GM18868 (cell line): ENCODE measurements at regions not wholly inside any gene's neighbourhood (a gene's known extent, or its start where the extent isn't known, plus 50 kb on each side); places are given as distances from the start of the nearest gene placed in this dataset.

Source experiments
- ATAC-seq: cut with Tn5 transposase; IDR thresholded peaks from one replicate; pipeline ENCODE4 v1.9.1; 2021; ENCODE audit warnings: mild to moderate bottlenecking, moderate library complexity; ENCODE audit not compliant: unreplicated experiment

DNA sequence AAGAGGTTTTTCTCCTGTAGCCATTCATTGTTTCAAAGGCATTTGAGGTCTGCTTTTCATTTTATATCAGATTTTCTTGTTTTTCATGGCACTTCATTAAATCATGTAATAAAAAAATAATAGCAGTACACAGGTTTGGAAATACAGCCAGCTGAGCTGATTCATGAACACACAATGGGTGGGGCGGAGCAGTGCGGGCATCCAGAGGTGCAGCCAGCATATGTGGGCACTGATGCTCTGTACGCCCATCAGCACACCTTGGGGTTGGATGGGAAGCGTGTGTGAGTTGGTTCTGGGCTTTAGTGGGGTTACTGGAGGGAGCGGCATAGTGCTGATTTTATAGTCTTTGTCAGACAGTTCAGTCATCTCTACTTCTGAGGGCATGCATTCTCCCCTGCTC lies 54.2 kb upstream of the IRX4 start:
- no peak for ATAC-seq

DNA sequence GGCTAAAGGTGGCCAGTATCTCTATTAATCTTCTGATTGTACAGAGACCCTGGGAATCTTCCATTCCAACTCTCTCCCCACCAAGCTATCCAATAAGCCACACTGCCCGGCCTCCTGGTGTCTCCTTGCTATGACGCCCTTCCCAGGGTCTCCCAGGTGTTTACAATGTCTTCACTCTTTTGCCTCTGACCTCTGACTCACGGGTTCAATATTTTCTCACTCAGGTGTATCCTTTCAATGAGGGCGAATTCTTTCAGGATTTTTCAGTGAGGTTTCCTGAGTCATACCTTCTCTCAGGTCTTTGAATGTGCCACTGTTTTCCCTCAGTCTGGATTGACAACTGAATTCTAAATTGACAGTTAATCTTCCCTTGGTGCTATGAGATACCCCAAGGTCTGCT lies 53.7 kb upstream of the IRX4 start:
- ATAC-seq, result no peak

DNA sequence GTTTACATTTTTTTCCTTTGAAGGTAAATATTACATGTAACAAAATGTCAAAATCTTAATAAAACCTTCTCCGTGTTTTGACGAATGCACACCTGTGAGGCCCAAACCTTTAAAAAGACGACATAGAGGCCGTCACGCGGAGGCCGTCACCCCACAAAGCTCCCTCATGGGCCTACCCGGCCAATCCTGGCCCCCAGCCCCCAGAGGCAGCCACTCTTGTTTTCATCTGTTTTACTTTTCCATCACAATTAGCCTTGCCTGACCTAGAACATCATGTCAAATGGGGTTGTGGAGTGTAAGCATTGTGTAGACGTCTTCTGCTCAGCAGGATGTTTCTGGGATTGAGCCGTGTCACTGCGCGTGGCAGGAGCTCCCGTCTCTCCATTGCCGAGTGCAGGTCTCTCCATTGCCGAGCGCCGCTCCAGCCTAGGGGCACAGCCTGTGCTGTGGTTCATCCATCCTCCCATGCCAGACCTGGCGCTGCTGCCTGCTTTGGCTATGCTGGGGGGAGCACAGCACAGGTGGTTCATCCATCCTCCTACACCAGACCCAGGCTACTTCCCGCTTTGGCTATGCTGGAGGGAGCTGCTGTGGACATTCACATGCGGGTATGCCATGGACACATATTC lies 52.2 kb upstream of the IRX4 start:
- no peak for ATAC-seq

DNA sequence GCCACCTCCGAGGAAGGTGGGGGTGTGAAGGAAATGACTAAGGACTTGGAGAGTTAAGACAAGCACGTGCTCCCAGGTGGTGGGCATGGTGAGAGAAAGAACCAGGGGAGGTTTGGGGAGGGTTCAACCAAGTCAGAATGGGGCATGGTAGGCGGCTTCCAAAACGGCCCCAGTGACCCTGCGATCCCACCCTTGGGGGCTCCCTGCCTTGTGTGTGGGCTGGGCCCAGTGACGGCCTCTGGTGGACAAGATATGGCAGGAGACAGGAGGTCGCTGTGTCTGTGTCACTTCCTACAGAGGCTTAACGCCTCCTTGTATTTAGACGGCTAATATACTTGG lies 51.3 kb upstream of the IRX4 start:
- no peak for ATAC-seq

DNA sequence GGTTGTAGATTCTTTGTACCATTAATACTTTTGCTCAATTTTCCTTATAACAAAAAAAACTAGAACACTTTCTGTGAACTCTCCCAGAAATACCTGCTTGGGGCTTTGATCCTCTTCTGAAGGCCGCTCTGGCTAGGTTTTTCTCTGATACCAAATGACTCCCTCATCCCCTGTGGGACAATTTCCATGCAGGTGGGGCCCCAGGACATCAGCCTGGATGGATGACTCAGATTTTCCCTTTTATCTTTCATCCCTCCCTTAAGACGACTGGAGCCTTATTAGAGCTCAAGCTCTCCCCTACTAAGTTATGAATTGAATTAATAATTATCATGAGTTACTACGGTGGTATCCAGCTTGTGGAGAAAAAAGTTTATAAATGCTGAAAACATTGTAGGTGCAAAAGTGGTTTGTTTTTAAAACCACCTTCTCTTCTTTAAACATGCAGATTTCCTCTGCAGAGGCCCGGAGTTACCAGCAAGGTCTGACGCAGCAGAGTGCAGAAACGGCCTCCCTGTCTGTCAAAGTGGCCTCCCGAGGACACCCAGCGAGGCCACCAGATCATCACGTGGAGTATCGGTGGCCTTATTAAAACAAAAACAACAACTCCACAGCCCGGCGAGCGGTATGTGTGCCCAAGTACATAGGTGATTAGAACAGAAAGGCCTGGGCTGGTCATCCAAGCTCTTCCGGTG lies 50.8 kb upstream of the IRX4 start:
- ATAC-seq, result no peak
